ENCODE measurements at regions not wholly inside any gene's neighbourhood (a gene's known extent, or its start where the extent isn't known, plus 50 kb on each side); places are given as distances from the start of the nearest gene placed in this dataset.

DNA sequence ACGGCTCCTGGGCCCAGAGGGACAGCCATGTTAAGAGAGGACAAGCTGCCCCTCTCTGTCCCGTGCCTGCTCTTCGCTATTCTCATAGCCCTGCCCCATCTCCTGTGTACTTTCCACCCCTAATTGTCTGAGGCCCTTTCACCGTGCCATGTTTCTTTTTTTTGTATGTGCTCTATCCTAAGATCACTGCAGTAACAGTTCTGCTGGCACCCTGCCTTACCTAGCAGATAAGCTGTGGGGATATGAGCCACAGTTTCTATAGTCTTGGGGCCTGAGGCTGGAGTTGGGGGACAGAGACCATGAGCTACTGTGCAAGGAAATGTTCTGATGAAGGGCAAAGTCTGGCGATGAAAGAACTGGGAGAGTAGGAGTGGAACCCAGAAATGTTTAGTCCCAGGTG, 269.5 kb upstream of the CITED2 start:
- H3K9me3 ChIP-seq (ENCODE audit: control insufficient read depth, insufficient read depth, low read length), result no peaks in the 10 kb centered on the region
- 88% methylated on average over 4 of the region's 5 CpGs for WGBS (ENCODE audit: insufficient coverage)
- H3K27me3 ChIP-seq (ENCODE audit: control insufficient read depth, insufficient read depth, low read length), result no peaks in the 10 kb centered on the region
- DNase-seq (ENCODE audit: low read depth in 4 of 6, low spot score in 6 of 6), result no peak
- no peak overlapping the region for H3K27ac ChIP-seq (ENCODE audit: low read depth, low read length)
- H3K4me3 ChIP-seq (ENCODE audit: low read depth, low read length), result no peak overlapping the region
- H3K36me3 ChIP-seq (ENCODE audit: control insufficient read depth, insufficient read depth, low read length), result no peaks in the 10 kb centered on the region
- peaks cover 2% of the 10 kb centered on the region for H3K4me1 ChIP-seq (ENCODE audit: control insufficient read depth, insufficient read depth, low read length)

DNA sequence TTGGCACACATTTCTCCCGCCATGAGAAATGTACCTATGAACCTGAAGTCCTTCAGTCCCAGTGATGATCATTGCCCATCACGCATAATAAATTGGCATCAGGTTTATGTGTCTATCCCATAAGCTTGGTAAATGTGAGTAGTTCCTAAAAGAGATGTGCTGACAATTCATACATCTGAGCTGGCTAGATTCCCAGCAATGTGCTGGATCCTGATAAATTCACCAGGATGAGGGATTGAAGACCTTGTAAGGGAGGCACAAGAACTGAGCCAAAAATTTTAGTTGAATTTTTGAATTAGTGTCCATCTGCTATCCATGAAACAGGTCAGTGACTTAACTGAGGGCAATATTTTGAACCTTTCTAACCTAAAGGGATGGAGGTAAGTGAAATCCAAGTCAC, 267.9 kb upstream of the CITED2 start:
- Histone ChIP-seq H3K4me3 (ENCODE audit: low read depth, low read length) (no peak overlapping the region), H3K36me3 (ENCODE audit: control insufficient read depth, insufficient read depth, low read length) (no peaks in the 10 kb centered on the region), H3K27ac (ENCODE audit: low read depth, low read length) (no peak overlapping the region), H3K9me3 (ENCODE audit: control insufficient read depth, insufficient read depth, low read length) (no peaks in the 10 kb centered on the region), H3K27me3 (ENCODE audit: control insufficient read depth, insufficient read depth, low read length) (no peaks in the 10 kb centered on the region), H3K4me1 (ENCODE audit: control insufficient read depth, insufficient read depth, low read length) (peaks cover 2% of the 10 kb centered on the region)
- DNase-seq (ENCODE audit: low read depth in 4 of 6, low spot score in 6 of 6), result no peak
- 100% methylated on average over 2 of the region's 2 CpGs for WGBS (ENCODE audit: insufficient coverage)

DNA sequence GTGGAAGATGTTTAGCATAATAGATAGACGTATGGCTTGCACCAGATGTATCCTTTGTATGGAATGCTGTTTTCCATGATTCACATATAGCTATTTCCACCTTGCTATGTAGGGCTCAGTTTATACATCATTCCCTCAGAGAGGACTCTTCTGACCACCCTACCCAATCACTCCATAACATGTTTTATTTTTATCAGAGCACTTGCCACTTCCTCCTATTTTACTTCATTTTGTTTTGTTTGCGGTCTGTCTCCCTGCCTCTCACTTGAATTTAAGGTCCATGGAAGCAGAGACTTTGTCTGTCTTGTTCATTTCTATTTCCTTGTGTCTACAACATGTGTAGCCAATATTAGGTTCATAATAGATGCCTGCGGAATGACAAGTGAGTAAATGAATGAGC, 266.9 kb upstream of the CITED2 start:
- Histone ChIP-seq H3K4me1 (ENCODE audit: control insufficient read depth, insufficient read depth, low read length) (peaks cover 2% of the 10 kb centered on the region), H3K4me3 (ENCODE audit: low read depth, low read length) (no peak overlapping the region), H3K9me3 (ENCODE audit: control insufficient read depth, insufficient read depth, low read length) (no peaks in the 10 kb centered on the region), H3K36me3 (ENCODE audit: control insufficient read depth, insufficient read depth, low read length) (no peaks in the 10 kb centered on the region), H3K27ac (ENCODE audit: low read depth, low read length) (no peak overlapping the region), H3K27me3 (ENCODE audit: control insufficient read depth, insufficient read depth, low read length) (no peaks in the 10 kb centered on the region)
- no CpG with 5 or more reads among the region's 3 CpGs for WGBS (ENCODE audit: insufficient coverage)
- no peak for DNase-seq (ENCODE audit: low read depth in 4 of 6, low spot score in 6 of 6)

DNA sequence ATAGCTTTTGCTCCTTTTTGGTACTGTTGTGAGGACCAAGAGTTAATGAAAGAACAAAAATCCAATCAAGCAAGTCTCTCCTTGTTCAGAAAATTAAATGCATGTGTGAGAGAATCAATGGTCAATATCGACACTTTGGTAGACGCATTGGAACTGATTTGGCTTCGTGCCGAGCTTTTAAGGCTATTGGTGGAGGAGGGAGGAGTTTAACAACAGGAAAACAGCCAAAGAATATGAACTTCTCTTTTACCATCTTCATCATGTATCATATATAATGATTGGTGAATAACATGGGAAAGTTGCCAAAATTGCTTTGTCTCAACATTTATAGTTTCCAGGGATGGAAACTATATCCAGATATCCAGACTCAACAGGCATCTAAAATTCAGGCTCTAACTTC, 266.5 kb upstream of the CITED2 start:
- H3K4me1 ChIP-seq (ENCODE audit: control insufficient read depth, insufficient read depth, low read length), result peaks cover 2% of the 10 kb centered on the region
- no peak overlapping the region for H3K27ac ChIP-seq (ENCODE audit: low read depth, low read length)
- no peaks in the 10 kb centered on the region for H3K9me3 ChIP-seq (ENCODE audit: control insufficient read depth, insufficient read depth, low read length)
- H3K36me3 ChIP-seq (ENCODE audit: control insufficient read depth, insufficient read depth, low read length), result no peaks in the 10 kb centered on the region
- H3K27me3 ChIP-seq (ENCODE audit: control insufficient read depth, insufficient read depth, low read length), result no peaks in the 10 kb centered on the region
- no CpG with 5 or more reads among the region's 4 CpGs for WGBS (ENCODE audit: insufficient coverage)
- H3K4me3 ChIP-seq (ENCODE audit: low read depth, low read length), result no peak overlapping the region
- DNase-seq (ENCODE audit: low read depth in 4 of 6, low spot score in 6 of 6), result no peak

DNA sequence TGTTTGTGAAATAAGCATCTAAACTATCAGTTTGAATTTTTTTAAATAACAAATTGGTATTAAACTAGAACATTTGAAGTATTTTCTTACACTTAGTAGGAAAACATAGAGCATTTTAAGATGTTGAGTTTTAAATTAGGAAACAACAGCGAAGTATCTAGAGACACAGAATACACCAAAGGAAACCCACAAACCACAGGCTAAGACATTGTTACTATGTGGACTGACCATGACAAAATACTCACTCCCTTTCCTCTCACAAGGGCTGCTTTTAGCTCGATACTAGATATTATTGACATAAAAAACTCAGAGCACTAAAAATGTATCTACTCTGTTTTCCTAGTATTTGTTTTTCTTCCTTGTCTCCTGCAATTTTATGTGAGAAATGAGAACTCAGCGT, 266.0 kb upstream of the CITED2 start:
- H3K27me3 ChIP-seq (ENCODE audit: control insufficient read depth, insufficient read depth, low read length), result no peaks in the 10 kb centered on the region
- H3K27ac ChIP-seq (ENCODE audit: low read depth, low read length), result no peak overlapping the region
- H3K4me1 ChIP-seq (ENCODE audit: control insufficient read depth, insufficient read depth, low read length), result peaks cover 2% of the 10 kb centered on the region
- H3K9me3 ChIP-seq (ENCODE audit: control insufficient read depth, insufficient read depth, low read length), result no peaks in the 10 kb centered on the region
- H3K4me3 ChIP-seq (ENCODE audit: low read depth, low read length), result no peak overlapping the region
- H3K36me3 ChIP-seq (ENCODE audit: control insufficient read depth, insufficient read depth, low read length), result no peaks in the 10 kb centered on the region
- no CpG with 5 or more reads among the region's 3 CpGs for WGBS (ENCODE audit: insufficient coverage)
- DNase-seq (ENCODE audit: low read depth in 4 of 6, low spot score in 6 of 6), result no peak

DNA sequence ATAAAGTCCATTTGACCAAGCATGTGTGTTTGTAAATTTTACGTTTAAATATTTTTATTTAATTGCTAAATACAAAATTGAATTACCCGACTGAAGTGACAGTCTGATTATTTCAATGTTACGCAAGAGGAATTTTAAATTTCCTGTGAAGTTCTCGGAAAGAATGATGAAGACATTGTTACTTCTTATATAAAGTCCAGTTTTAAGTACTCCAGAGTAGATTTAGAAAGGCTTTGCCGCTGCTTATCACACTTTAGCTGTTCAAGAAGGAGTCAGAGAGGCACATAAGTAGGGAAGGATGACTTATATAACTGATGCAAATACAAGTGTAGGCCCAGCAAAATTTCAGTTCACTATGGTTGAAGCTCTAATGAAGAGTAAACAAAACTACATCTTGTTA, 265.1 kb upstream of the CITED2 start:
- Histone ChIP-seq H3K27me3 (ENCODE audit: control insufficient read depth, insufficient read depth, low read length) (no peaks in the 10 kb centered on the region), H3K4me1 (ENCODE audit: control insufficient read depth, insufficient read depth, low read length) (no peaks in the 10 kb centered on the region), H3K9me3 (ENCODE audit: control insufficient read depth, insufficient read depth, low read length) (no peaks in the 10 kb centered on the region), H3K36me3 (ENCODE audit: control insufficient read depth, insufficient read depth, low read length) (no peaks in the 10 kb centered on the region), H3K4me3 (ENCODE audit: low read depth, low read length) (no peak overlapping the region), H3K27ac (ENCODE audit: low read depth, low read length) (no peak overlapping the region)
- DNase-seq (ENCODE audit: low read depth in 4 of 6, low spot score in 6 of 6), result no peak
- WGBS (ENCODE audit: insufficient coverage), result 80% methylated on average over 2 of the region's 5 CpGs

DNA sequence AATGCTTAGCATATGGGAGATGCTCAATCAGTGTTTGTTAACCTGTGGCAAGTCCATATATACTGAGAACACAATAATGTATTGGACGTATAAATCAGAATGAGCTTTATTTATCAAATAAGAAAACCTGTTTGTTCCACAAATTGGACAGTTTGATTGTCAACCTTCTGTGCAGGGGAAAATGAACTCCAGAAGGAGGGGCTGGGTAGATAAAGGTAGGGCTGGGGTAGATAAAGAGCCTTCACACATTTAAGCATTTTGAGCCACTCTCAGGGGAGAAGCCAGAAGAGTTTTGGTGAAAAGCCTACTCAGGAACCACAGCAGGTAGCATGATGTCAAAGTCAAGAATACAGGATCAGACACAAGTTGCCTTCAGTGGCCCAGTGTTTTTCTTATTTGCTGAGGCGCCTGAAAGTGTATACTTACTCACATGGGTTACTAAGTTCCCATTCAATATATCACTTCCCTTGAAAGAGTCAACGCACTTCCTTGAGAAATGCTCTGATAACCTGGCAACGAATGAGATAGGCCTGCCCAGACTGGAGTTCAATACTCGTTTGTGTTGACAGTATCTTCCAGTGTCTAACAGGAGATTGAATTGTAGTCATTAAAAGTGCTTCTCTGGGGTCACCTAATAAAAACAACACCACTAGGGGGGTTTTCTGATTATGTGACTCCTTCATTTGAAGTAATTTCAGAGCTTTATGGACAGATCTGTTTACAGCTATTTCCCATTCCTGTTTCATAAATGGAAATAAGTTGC, 263.9 kb upstream of the CITED2 start:
- WGBS (ENCODE audit: insufficient coverage), result 61% methylated on average over 2 of the region's 5 CpGs
- Histone ChIP-seq H3K9me3 (ENCODE audit: control insufficient read depth, insufficient read depth, low read length) (no peaks in the 10 kb centered on the region), H3K36me3 (ENCODE audit: control insufficient read depth, insufficient read depth, low read length) (no peaks in the 10 kb centered on the region), H3K27ac (ENCODE audit: low read depth, low read length) (no peak overlapping the region), H3K4me3 (ENCODE audit: low read depth, low read length) (no peak overlapping the region), H3K27me3 (ENCODE audit: control insufficient read depth, insufficient read depth, low read length) (no peaks in the 10 kb centered on the region), H3K4me1 (ENCODE audit: control insufficient read depth, insufficient read depth, low read length) (no peaks in the 10 kb centered on the region)
- DNase-seq (ENCODE audit: low read depth in 4 of 6, low spot score in 6 of 6), result no peak

DNA sequence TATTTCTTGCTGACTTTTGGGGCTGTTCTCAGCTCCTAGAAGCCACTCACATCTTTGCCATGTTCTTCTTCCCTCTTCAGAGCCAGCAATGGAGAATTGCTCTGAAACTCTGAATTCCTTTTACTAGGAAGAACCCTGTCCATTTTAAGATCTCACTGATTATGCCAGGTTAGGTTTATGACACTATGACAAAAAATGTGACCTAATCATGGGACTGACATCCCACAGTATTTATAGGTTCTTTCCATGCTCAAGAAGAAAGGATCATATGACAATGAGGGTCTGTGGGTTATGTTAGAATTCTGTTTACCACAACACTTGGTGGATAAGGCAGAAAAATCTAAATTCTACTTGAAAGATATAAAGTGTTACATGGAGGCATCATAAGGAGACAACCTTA, 263.3 kb upstream of the CITED2 start:
- no peaks in the 10 kb centered on the region for H3K4me1 ChIP-seq (ENCODE audit: control insufficient read depth, insufficient read depth, low read length)
- H3K36me3 ChIP-seq (ENCODE audit: control insufficient read depth, insufficient read depth, low read length), result no peaks in the 10 kb centered on the region
- DNase-seq (ENCODE audit: low read depth in 4 of 6, low spot score in 6 of 6), result no peak
- no peak overlapping the region for H3K27ac ChIP-seq (ENCODE audit: low read depth, low read length)
- no peaks in the 10 kb centered on the region for H3K9me3 ChIP-seq (ENCODE audit: control insufficient read depth, insufficient read depth, low read length)
- H3K27me3 ChIP-seq (ENCODE audit: control insufficient read depth, insufficient read depth, low read length), result no peaks in the 10 kb centered on the region
- H3K4me3 ChIP-seq (ENCODE audit: low read depth, low read length), result no peak overlapping the region

DNA sequence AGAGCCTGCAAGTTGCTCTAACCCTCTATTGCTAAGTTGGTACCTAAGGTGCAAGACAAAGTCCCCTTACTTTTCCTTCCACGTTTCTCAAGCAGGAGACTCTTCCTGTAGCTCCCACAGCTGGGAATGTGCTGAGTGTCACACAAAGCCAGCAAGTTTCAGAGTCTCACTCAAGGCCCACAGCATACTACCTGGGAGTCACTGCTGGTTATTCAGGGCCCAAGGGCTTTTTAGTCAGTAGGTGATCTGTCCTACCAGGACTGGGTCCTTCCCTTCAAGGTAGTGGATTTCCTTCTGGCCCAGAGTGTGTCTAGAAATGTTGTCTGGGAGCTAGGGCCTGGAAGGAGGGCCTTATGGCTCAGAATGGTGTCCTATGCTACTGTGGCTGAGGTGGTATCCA, 261.9 kb upstream of the CITED2 start:
- no peak overlapping the region for H3K4me3 ChIP-seq (ENCODE audit: low read depth, low read length)
- DNase-seq (ENCODE audit: low read depth in 4 of 6, low spot score in 6 of 6), result no peak
- no peaks in the 10 kb centered on the region for H3K27me3 ChIP-seq (ENCODE audit: control insufficient read depth, insufficient read depth, low read length)
- 100% methylated on average over 1 of the region's 1 CpG for WGBS (ENCODE audit: insufficient coverage)
- H3K9me3 ChIP-seq (ENCODE audit: control insufficient read depth, insufficient read depth, low read length), result no peaks in the 10 kb centered on the region
- no peaks in the 10 kb centered on the region for H3K36me3 ChIP-seq (ENCODE audit: control insufficient read depth, insufficient read depth, low read length)
- H3K4me1 ChIP-seq (ENCODE audit: control insufficient read depth, insufficient read depth, low read length), result no peaks in the 10 kb centered on the region
- no peak overlapping the region for H3K27ac ChIP-seq (ENCODE audit: low read depth, low read length)

DNA sequence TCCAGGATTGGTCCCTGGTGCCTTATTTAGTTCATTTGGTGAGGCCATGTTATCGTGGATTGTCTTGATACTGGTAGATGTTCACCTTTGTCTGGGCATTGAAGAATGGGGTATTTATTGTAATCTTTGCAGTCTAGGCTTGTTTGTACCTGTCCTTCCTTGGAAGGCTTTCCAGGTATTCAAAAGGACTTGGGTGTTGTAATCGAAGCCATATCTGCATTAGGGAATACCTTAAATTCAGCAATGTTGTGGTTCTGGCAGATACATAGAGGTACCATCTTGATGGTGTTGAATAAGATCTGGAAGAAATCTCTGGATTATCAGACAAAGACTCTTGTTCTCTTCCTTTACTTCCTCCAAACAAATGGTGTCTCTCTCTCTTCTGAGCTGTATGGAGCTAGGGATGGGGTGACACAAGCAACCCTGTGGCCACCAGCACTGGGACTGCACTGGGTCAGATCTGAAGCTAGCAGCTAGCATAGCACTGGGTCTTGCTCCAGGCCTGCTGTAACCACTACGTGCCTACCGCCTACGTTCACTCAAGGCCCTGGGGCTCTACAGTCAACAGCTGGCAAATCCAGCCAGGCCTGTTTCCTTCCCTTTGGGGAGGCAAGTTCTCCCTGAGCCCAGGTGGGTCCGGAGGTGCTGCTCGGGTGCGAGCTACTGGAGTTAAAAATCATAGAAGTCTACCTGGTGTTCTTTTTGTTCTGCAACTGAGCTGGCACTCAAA, 261.1 kb upstream of the CITED2 start:
- Histone ChIP-seq H3K27me3 (ENCODE audit: control insufficient read depth, insufficient read depth, low read length) (no peaks in the 10 kb centered on the region), H3K27ac (ENCODE audit: low read depth, low read length) (no peak overlapping the region), H3K9me3 (ENCODE audit: control insufficient read depth, insufficient read depth, low read length) (no peaks in the 10 kb centered on the region), H3K4me3 (ENCODE audit: low read depth, low read length) (no peak overlapping the region), H3K4me1 (ENCODE audit: control insufficient read depth, insufficient read depth, low read length) (no peaks in the 10 kb centered on the region), H3K36me3 (ENCODE audit: control insufficient read depth, insufficient read depth, low read length) (no peaks in the 10 kb centered on the region)
- 97% methylated on average over 8 of the region's 8 CpGs for WGBS (ENCODE audit: insufficient coverage)
- no peak for DNase-seq (ENCODE audit: low read depth in 4 of 6, low spot score in 6 of 6)
